H1 (cell line): ENCODE measurements at regions not wholly inside any gene's neighbourhood (a gene's known extent, or its start where the extent isn't known, plus 50 kb on each side); places are given as distances from the start of the nearest gene placed in this dataset.

Experiments
- CTCF ChIA-PET: fragments of 300-600 bp; sonication (Branson Sonifier 250); formaldehyde crosslinking; loops from one replicate; lab custom pipeline; 2021; ENCODE audit not compliant: partially characterized antibody; lab: Charles Lee
- POLR2A ChIA-PET: fragments of 300-600 bp; sonication (Branson Sonifier 250); formaldehyde crosslinking; loops from one replicate; lab custom pipeline; 2021; ENCODE audit warnings: inconsistent platforms; ENCODE audit not compliant: partially characterized antibody; lab: Charles Lee
- DNase-seq, 2 experiments: peaks; one replicate each; pipeline versions ENCODE4 v3.0.0 to v3.0.0-alpha.2; 2010 to 2022; ENCODE audit warnings: low spot score in 2 of 2, low read depth in 1 of 2, mixed read lengths in 1 of 2
- FAIRE-seq: peaks from 2 replicates; lab custom pipeline; 2011; peaks lifted over from hg19 to GRCh38; lab: Jason Lieb, UNC
- H2AFZ ChIP-seq: 2 replicates; pipeline ENCODE4 v1.8.1; 2012; ENCODE audit warnings: low read length, inconsistent platforms
- H2AK5ac ChIP-seq: 2 replicates; pipeline ENCODE4 v1.6.1; 2013; ENCODE audit warnings: low read depth, low read length
- H2BK120ac ChIP-seq: replicated peaks from 2 replicates; pipeline ENCODE3; 2013; ENCODE audit warnings: low read depth, low read length, inconsistent platforms
- H2BK12ac ChIP-seq: 2 replicates; pipeline ENCODE4 v1.6.1; 2013; ENCODE audit warnings: low read depth, low read length
- H2BK15ac ChIP-seq: 2 replicates; pipeline ENCODE4 v1.6.1; 2013; ENCODE audit warnings: low read length
- H2BK20ac ChIP-seq: 2 replicates; pipeline ENCODE4 v1.6.1; 2013; ENCODE audit warnings: low read length
- H2BK5ac ChIP-seq: 2 replicates; pipeline ENCODE4 v1.6.1; 2013; ENCODE audit warnings: low read depth, low read length
- H3K14ac ChIP-seq: 2 replicates; pipeline ENCODE4 v1.6.1; 2013; ENCODE audit warnings: inconsistent platforms; ENCODE audit not compliant: insufficient read length
- H3K18ac ChIP-seq: 2 replicates; pipeline ENCODE4 v1.6.1; 2013; ENCODE audit warnings: low read length; ENCODE audit errors: extremely low read depth
- H3K23ac ChIP-seq: 2 replicates; pipeline ENCODE4 v1.6.1; 2013; ENCODE audit warnings: inconsistent platforms; ENCODE audit not compliant: insufficient read length
- H3K23me2 ChIP-seq: 2 replicates; pipeline ENCODE4 v1.6.1; 2013; ENCODE audit warnings: low read depth, low read length
- H3K27ac ChIP-seq: 2 replicates; pipeline ENCODE4 v1.6.1; 2011; ENCODE audit warnings: low read depth, low read length, inconsistent platforms
- H3K27me3 ChIP-seq, 4 experiments: replicated peaks in 1 of 4; 1 replicate in 1 of 4; 2 replicates in 3 of 4; pipeline versions ENCODE4 v1.6.1 to v1.8.1; 2011 to 2013; ENCODE audit warnings: low read length in 3 of 4, mild to moderate bottlenecking in 3 of 4, inconsistent platforms in 2 of 4, mixed read lengths in 2 of 4, moderate library complexity in 1 of 4; ENCODE audit not compliant: control insufficient read depth in 3 of 4, insufficient read depth in 3 of 4; ENCODE audit errors: extremely low read depth in 1 of 4
- H3K36me3 ChIP-seq, 4 experiments: 2 replicates each; pipeline versions ENCODE4 v1.6.1 to v1.8.1; 2011 to 2013; ENCODE audit warnings: mild to moderate bottlenecking in 4 of 4, low read length in 3 of 4, moderate library complexity in 2 of 4, control low read depth in 1 of 4, inconsistent platforms in 1 of 4; ENCODE audit not compliant: insufficient read depth in 4 of 4, control insufficient read depth in 2 of 4
- H3K4ac ChIP-seq: replicated peaks from 2 replicates; pipeline ENCODE3; 2013; ENCODE audit warnings: low read length, low read depth, mixed read lengths, inconsistent platforms; ENCODE audit not compliant: insufficient read length
- H3K4me1 ChIP-seq, 4 experiments: replicated peaks in 1 of 4; 1 replicate in 1 of 4; 2 replicates in 3 of 4; pipeline versions ENCODE4 v1.6.1 to v1.8.1; 2011 to 2013; ENCODE audit warnings: low read length in 3 of 4, inconsistent platforms in 2 of 4, mixed read lengths in 1 of 4; ENCODE audit not compliant: insufficient read depth in 4 of 4, control insufficient read depth in 3 of 4
- H3K4me2 ChIP-seq, 2 experiments: 2 replicates each; pipeline versions ENCODE4 v1.6.1 to v1.8.1; 2011 to 2013; ENCODE audit warnings: low read depth in 2 of 2, low read length in 2 of 2, control low read depth in 1 of 2, inconsistent platforms in 1 of 2, mild to moderate bottlenecking in 1 of 2; ENCODE audit not compliant: insufficient read depth in 1 of 2
- H3K4me3 ChIP-seq, 4 experiments: fragments of 200-600, 300-600 bp in 1 of 4; sonication (generic), shearing (Covaris generic), sonication (Bioruptor Twin) in 1 of 4; 2 replicates each; pipeline versions ENCODE4 v1.5.1 to v1.8.1; 2011 to 2016; ENCODE audit warnings: low read length in 4 of 4, low read depth in 3 of 4, control low read depth in 2 of 4, inconsistent platforms in 2 of 4, mild to moderate bottlenecking in 2 of 4, mixed read lengths in 1 of 4, moderate library complexity in 1 of 4; ENCODE audit not compliant: insufficient read depth in 2 of 4; ENCODE audit errors: extremely low read depth in 1 of 4
- H3K56ac ChIP-seq: replicated peaks from 2 replicates; pipeline ENCODE3; 2013; ENCODE audit warnings: low read depth, mild to moderate bottlenecking, mixed read lengths, low read length, inconsistent platforms; ENCODE audit not compliant: insufficient read length
- H3K79me1 ChIP-seq: 2 replicates; pipeline ENCODE4 v1.6.1; 2013; ENCODE audit warnings: low read depth, low read length, control low read depth
- H3K79me2 ChIP-seq, 2 experiments: 2 replicates each; pipeline versions ENCODE4 v1.6.1 to v1.8.1; 2012 to 2013; ENCODE audit warnings: low read length in 2 of 2, mild to moderate bottlenecking in 2 of 2, inconsistent platforms in 1 of 2; ENCODE audit not compliant: insufficient read depth in 2 of 2, control insufficient read depth in 1 of 2
- H3K9ac ChIP-seq, 4 experiments: replicated peaks in 1 of 4; 1 replicate in 1 of 4; 2 replicates in 3 of 4; pipeline versions ENCODE4 v1.6.1 to v1.8.1; 2011 to 2013; ENCODE audit warnings: low read depth in 3 of 4, low read length in 3 of 4, control low read depth in 2 of 4, mild to moderate bottlenecking in 2 of 4, moderate library complexity in 2 of 4, inconsistent platforms in 1 of 4; ENCODE audit errors: extremely low read depth in 1 of 4
- H3K9me3 ChIP-seq, 2 experiments: 2 replicates each; pipeline versions ENCODE4 v1.6.1 to v1.8.1; 2012 to 2013; ENCODE audit warnings: mild to moderate bottlenecking in 2 of 2, moderate library complexity in 2 of 2, control low read depth in 1 of 2, inconsistent platforms in 1 of 2, low read depth in 1 of 2, low read length in 1 of 2, mixed read lengths in 1 of 2; ENCODE audit not compliant: insufficient read depth in 2 of 2
- H4K20me1 ChIP-seq, 2 experiments: replicated peaks in 1 of 2; 2 replicates each; pipeline versions ENCODE3 to v1.8.1; 2011 to 2013; ENCODE audit warnings: inconsistent platforms in 2 of 2, low read length in 2 of 2, mild to moderate bottlenecking in 1 of 2; ENCODE audit not compliant: insufficient read depth in 2 of 2, control insufficient read depth in 1 of 2
- H4K5ac ChIP-seq: 2 replicates; pipeline ENCODE4 v1.6.1; 2013; ENCODE audit warnings: low read length, low read depth, mixed read lengths, inconsistent platforms; ENCODE audit not compliant: insufficient read length
- H4K8ac ChIP-seq: 2 replicates; pipeline ENCODE4 v1.8.0; 2013; ENCODE audit warnings: mild to moderate bottlenecking, moderate library complexity, low read length, inconsistent platforms; ENCODE audit not compliant: insufficient read depth; ENCODE audit errors: extremely low read depth
- H4K91ac ChIP-seq: replicated peaks from 2 replicates; pipeline ENCODE3; 2013; ENCODE audit warnings: low read length, mixed read lengths, inconsistent platforms; ENCODE audit not compliant: insufficient read length
- CBX5 ChIP-seq: fragments of 300-800, 300-1000 bp; sonication (generic); IDR thresholded peaks from 2 replicates; pipeline ENCODE4 v1.7.1; 2016; ENCODE audit warnings: antibody characterized with exemption, low read length, low read depth
- EGR1 ChIP-seq: IDR thresholded peaks from 2 replicates; pipeline ENCODE4 v1.6.1; 2011; ENCODE audit warnings: low read depth, low read length, borderline replicate concordance
- EP300 ChIP-seq, 2 experiments: IDR thresholded peaks; 1 replicate in 1 of 2; 2 replicates in 1 of 2; pipeline ENCODE4 v1.6.1; 2011 to 2012; ENCODE audit warnings: low read depth in 2 of 2, low read length in 2 of 2, mild to moderate bottlenecking in 2 of 2, borderline replicate concordance in 1 of 2, inconsistent platforms in 1 of 2, moderate library complexity in 1 of 2
- EZH2 ChIP-seq: fragments of 200-600 bp; sonication (generic); IDR thresholded peaks from 2 replicates; pipeline ENCODE4 v1.7.1; 2012; ENCODE audit warnings: low read depth, mild to moderate bottlenecking, moderate library complexity, low read length, inconsistent platforms; ENCODE audit not compliant: severe bottlenecking
- HDAC2 ChIP-seq, 2 experiments: fragments of 300-600 bp in 1 of 2; sonication (generic) in 1 of 2; IDR thresholded peaks; 2 replicates each; pipeline ENCODE4 v1.6.1; 2011 to 2012; ENCODE audit warnings: low read depth in 2 of 2, low read length in 2 of 2, mild to moderate bottlenecking in 2 of 2, moderate library complexity in 2 of 2, borderline replicate concordance in 1 of 2, inconsistent platforms in 1 of 2
- JUN ChIP-seq: IDR thresholded peaks from 2 replicates; pipeline ENCODE4 v1.6.1; 2011; ENCODE audit warnings: low read depth, mild to moderate bottlenecking, improper control_type of control experiment, low read length
- KDM4A ChIP-seq: IDR thresholded peaks from one replicate; pipeline ENCODE4 v1.7.1; 2012; ENCODE audit warnings: low read depth, mild to moderate bottlenecking, moderate library complexity, low read length, inconsistent platforms; ENCODE audit not compliant: severe bottlenecking
- MAFK ChIP-seq: IDR thresholded peaks from 2 replicates; pipeline ENCODE4 v1.6.1; 2012; ENCODE audit warnings: low read depth, mild to moderate bottlenecking, improper control_type of control experiment, low read length
- SRF ChIP-seq: IDR thresholded peaks from 2 replicates; pipeline ENCODE4 v1.6.1; 2011; ENCODE audit warnings: mild to moderate bottlenecking, low read depth, low read length, moderate library complexity
- ZNF274 ChIP-seq: IDR thresholded peaks from 2 replicates; pipeline ENCODE4 v1.7.0; 2012; ENCODE audit warnings: low read length, borderline replicate concordance; ENCODE audit errors: extremely low read depth
- WGBS, 2 experiments: shearing (Covaris generic) in 1 of 2; methylation state at CpG; one replicate each; pipeline versions ENCODE4 v1.1.6 to v1.1.7; 2013 to 2015; ENCODE audit warnings: low lambda C conversion rate in 2 of 2, mixed read lengths in 2 of 2, inconsistent platforms in 1 of 2, low coverage in 1 of 2, missing lambda C conversion rate in 1 of 2; ENCODE audit not compliant: insufficient replicate concordance in 2 of 2, insufficient coverage in 1 of 2, insufficient read length in 1 of 2; ENCODE audit errors: extremely low coverage in 1 of 2, missing lambda C conversion rate in 1 of 2; 5-methylcytosine and 5-hydroxymethylcytosine counted together
- TF ChIP-seq, protein P1 (sequence below): IDR thresholded peaks from 2 replicates; pipeline ENCODE4 v1.6.1; 2012; ENCODE audit warnings: low read length, inconsistent platforms

DNA sequence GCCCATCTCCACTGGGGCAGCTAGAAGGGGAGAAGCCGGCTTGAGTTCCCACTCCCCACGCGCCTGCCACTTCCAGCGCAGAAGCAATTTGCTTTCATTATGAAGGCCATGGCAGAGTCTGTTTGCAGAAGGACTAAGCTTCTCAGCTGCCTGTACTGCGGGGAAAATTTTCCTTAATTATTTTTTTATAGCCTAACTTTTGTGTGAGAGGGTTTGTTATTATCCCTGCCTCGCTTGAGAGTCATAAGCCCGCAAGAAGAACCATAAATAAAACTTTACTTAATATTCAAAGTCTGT, 56.0 kb upstream of the DLK1 start:
- no peak overlapping the region for H4K5ac ChIP-seq
- CTCF ChIA-PET, result interaction anchor here (0.7 to 1.5 kb wide), 4 partner anchors 10 to 177 kb away, joined by 3 to 4 read pairs (median 3); no protein-coding TSS in a partner anchor
- no peak for FAIRE-seq

More for the DNA sequence above, 56.0 kb upstream of the DLK1 start:
- no peaks in the 10 kb centered on the region for H3K79me2 ChIP-seq
- no peak overlapping the region for H4K8ac ChIP-seq
- no peak overlapping the region for H3K9ac ChIP-seq
- H3K9me3 ChIP-seq, result no peaks in the 10 kb centered on the region
- H3K36me3 ChIP-seq, result no peaks in the 10 kb centered on the region; a peak in 1 of 8 replicates
- H3K4me2 ChIP-seq, result no peak overlapping the region
- H4K91ac ChIP-seq, result no peak overlapping the region
- H2BK20ac ChIP-seq, result no peak overlapping the region
- H3K4me3 ChIP-seq, result no peak overlapping the region
- peaks cover 2 to 18% (median 9%) of the 10 kb centered on the region in 4 experiments for H3K4me1 ChIP-seq
- 88% methylated on average over 6 of the region's 7 CpGs; no CpG with 5 or more reads in 1 of the 2 experiments for WGBS, 2 experiments
- H2AK5ac ChIP-seq, result no peak overlapping the region
- no peaks in the 10 kb centered on the region for H3K23me2 ChIP-seq
- H4K20me1 ChIP-seq, result no peaks in the 10 kb centered on the region
- TF ChIP-seq CBX5 (no peak), SRF (no peak), ZNF274 (no peak), JUN (no peak), KDM4A (no peak), MAFK (no peak), HDAC2 (IDR thresholded peaks at IDR 0.05; ENCODE audit: borderline replicate concordance in 1 of 2, low read depth in 2 of 2, low read length in 2 of 2) (no peak), EP300 (IDR thresholded peaks at IDR 0.05; ENCODE audit: borderline replicate concordance in 1 of 2, low read depth in 2 of 2, low read length in 2 of 2) (no peak), EZH2 (no peak), EGR1 (no peak)
- TF ChIP-seq, protein P1, sequence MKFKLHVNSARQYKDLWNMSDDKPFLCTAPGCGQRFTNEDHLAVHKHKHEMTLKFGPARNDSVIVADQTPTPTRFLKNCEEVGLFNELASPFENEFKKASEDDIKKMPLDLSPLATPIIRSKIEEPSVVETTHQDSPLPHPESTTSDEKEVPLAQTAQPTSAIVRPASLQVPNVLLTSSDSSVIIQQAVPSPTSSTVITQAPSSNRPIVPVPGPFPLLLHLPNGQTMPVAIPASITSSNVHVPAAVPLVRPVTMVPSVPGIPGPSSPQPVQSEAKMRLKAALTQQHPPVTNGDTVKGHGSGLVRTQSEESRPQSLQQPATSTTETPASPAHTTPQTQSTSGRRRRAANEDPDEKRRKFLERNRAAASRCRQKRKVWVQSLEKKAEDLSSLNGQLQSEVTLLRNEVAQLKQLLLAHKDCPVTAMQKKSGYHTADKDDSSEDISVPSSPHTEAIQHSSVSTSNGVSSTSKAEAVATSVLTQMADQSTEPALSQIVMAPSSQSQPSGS, result no peak
- H3K14ac ChIP-seq, result no peak overlapping the region
- H3K56ac ChIP-seq, result no peak overlapping the region
- POLR2A ChIA-PET, result no interaction called here
- no peak overlapping the region for H3K27ac ChIP-seq
- H2AFZ ChIP-seq, result no peak overlapping the region
- no peak overlapping the region for H3K23ac ChIP-seq
- no peak overlapping the region for H3K18ac ChIP-seq
- DNase-seq, result no peak
- H2BK5ac ChIP-seq, result no peak overlapping the region
- H2BK12ac ChIP-seq, result no peak overlapping the region
- H2BK120ac ChIP-seq, result no peak overlapping the region
- H3K27me3 ChIP-seq, result peaks cover 0 to 18% (median 14%) of the 10 kb centered on the region in 4 experiments; a peak in 6 of 7 replicates
- no peak overlapping the region for H3K4ac ChIP-seq
- no peak overlapping the region for H2BK15ac ChIP-seq
- H3K79me1 ChIP-seq, result no peaks in the 10 kb centered on the region
